Nephron progenitor cell (in vitro differentiated cells): ENCODE measurements at regions not wholly inside any gene's neighbourhood (a gene's known extent, or its start where the extent isn't known, plus 50 kb on each side); places are given as distances from the start of the nearest gene placed in this dataset.
"Not testable (repeated sequence)": the region's sequence is repeated elsewhere in the genome, so short reads cannot be mapped to it uniquely, and the experiment has no call there.

Source experiments
- DNase-seq: peaks from one replicate; pipeline ENCODE4 v3.0.0; 2021
- H3K27ac Mint-ChIP-seq: 2 replicates; pipeline ENCODE4 v1.8.0; 2021; ENCODE audit warnings: mild to moderate bottlenecking, moderate library complexity, mixed read lengths
- H3K27me3 Mint-ChIP-seq: 2 replicates; pipeline ENCODE4 v1.8.0; 2021; ENCODE audit warnings: mild to moderate bottlenecking, low read depth, mixed read lengths; ENCODE audit not compliant: poor library complexity
- H3K36me3 Mint-ChIP-seq: 2 replicates; pipeline ENCODE4 v1.8.0; 2021; ENCODE audit warnings: low read depth, mixed read lengths
- H3K4me1 Mint-ChIP-seq: 2 replicates; pipeline ENCODE4 v1.8.0; 2021; ENCODE audit warnings: mixed read lengths
- H3K4me3 Mint-ChIP-seq: 2 replicates; pipeline ENCODE4 v1.8.0; 2021; ENCODE audit warnings: mild to moderate bottlenecking, moderate library complexity, mixed read lengths
- H3K9me3 Mint-ChIP-seq: 2 replicates; pipeline ENCODE4 v1.8.0; 2021; ENCODE audit warnings: mild to moderate bottlenecking, moderate library complexity, mixed read lengths
- CTCF ChIP-seq: fragments of 200-600 bp; sonication (generic); IDR thresholded peaks from 2 replicates; pipeline ENCODE4 v1.5.0; 2021; ENCODE audit warnings: antibody characterized with exemption

GRCh38 chr12:19615384-19615725 is 176.1 kb downstream of the AEBP2 start:
- no peaks in the 10 kb centered on the region for H3K4me1 Mint-ChIP-seq
- H3K27ac Mint-ChIP-seq = no peak overlapping the region
- H3K9me3 Mint-ChIP-seq = peaks cover 18% of the 10 kb centered on the region
- no peak for TF ChIP-seq CTCF
- H3K36me3 Mint-ChIP-seq = peaks cover 6% of the 10 kb centered on the region
- DNase-seq = no peak
- no peaks in the 10 kb centered on the region for H3K27me3 Mint-ChIP-seq
- H3K4me3 Mint-ChIP-seq = no peak overlapping the region

GRCh38 chr12:19616781-19617180 is 177.5 kb downstream of the AEBP2 start:
- DNase-seq = no peak
- no peaks in the 10 kb centered on the region for H3K27me3 Mint-ChIP-seq
- H3K36me3 Mint-ChIP-seq = peaks cover under 1% of the 10 kb centered on the region
- no peak for TF ChIP-seq CTCF
- H3K4me1 Mint-ChIP-seq = no peaks in the 10 kb centered on the region
- H3K4me3 Mint-ChIP-seq = no peak overlapping the region
- peaks cover 4% of the 10 kb centered on the region for H3K9me3 Mint-ChIP-seq
- no peak overlapping the region for H3K27ac Mint-ChIP-seq

GRCh38 chr12:19620222-19620621 is 180.9 kb downstream of the AEBP2 start:
- DNase-seq = no peak
- no peaks in the 10 kb centered on the region for H3K36me3 Mint-ChIP-seq
- peaks cover 7% of the 10 kb centered on the region for H3K9me3 Mint-ChIP-seq
- H3K4me3 Mint-ChIP-seq = no peak overlapping the region
- H3K27me3 Mint-ChIP-seq = no peaks in the 10 kb centered on the region
- H3K27ac Mint-ChIP-seq = no peak overlapping the region
- peaks cover 7% of the 10 kb centered on the region for H3K4me1 Mint-ChIP-seq
- TF ChIP-seq CTCF = no peak

- DNase-seq = no peak
- H3K27ac Mint-ChIP-seq = no peak overlapping the region
- H3K27me3 Mint-ChIP-seq = no peaks in the 10 kb centered on the region
- H3K36me3 Mint-ChIP-seq = peaks cover 4% of the 10 kb centered on the region
- peaks cover 12% of the 10 kb centered on the region for H3K4me1 Mint-ChIP-seq
- TF ChIP-seq CTCF = no peak
- peaks cover 12% of the 10 kb centered on the region for H3K9me3 Mint-ChIP-seq
- no peak overlapping the region for H3K4me3 Mint-ChIP-seq
Observed at GRCh38 chr12:19623751-19624399, 184.6 kb downstream of the AEBP2 start.

GRCh38 chr12:19624491-19624890 is 185.2 kb downstream of the AEBP2 start:
- TF ChIP-seq CTCF = no peak
- peaks cover 4% of the 10 kb centered on the region for H3K36me3 Mint-ChIP-seq
- peaks cover 12% of the 10 kb centered on the region for H3K4me1 Mint-ChIP-seq
- no peaks in the 10 kb centered on the region for H3K27me3 Mint-ChIP-seq
- no peak overlapping the region for H3K4me3 Mint-ChIP-seq
- no peak for DNase-seq
- H3K27ac Mint-ChIP-seq = peak overlapping the region; percentile 74
- H3K9me3 Mint-ChIP-seq = peaks cover 12% of the 10 kb centered on the region

- H3K27me3 Mint-ChIP-seq, H3K36me3 Mint-ChIP-seq, H3K27ac Mint-ChIP-seq, H3K4me3 Mint-ChIP-seq, DNase-seq: not testable (repeated sequence)
- Mint-ChIP-seq H3K9me3 (peaks cover 12% of the 10 kb centered on the region), H3K4me1 (peaks cover 12% of the 10 kb centered on the region)
Observed at GRCh38 chr12:19625551-19625950, 186.3 kb downstream of the AEBP2 start.
